Left lung (tissue), 4 donors: ENCODE measurements at regions not wholly inside any gene's neighbourhood (a gene's known extent, or its start where the extent isn't known, plus 50 kb on each side); places are given as distances from the start of the nearest gene placed in this dataset.
A peak's percentile ranks its signal among the peaks of the same experiment; 100 is the strongest.

Experiments used
- ATAC-seq: fragments of 200-7000 bp; cut with Tn5 transposase; one replicate; pipeline ENCODE4 v1.9.1; 2020; ENCODE audit warnings: moderate library complexity
- DNase-seq, 4 donors: peaks; one replicate each; pipeline ENCODE4 v3.0.0-alpha.2; 2013 to 2020
- H3K27ac ChIP-seq, 2 donors: fragments of 200-600 bp; sonication (generic) in 1 of 2; one replicate each; pipeline versions ENCODE4 v1.5.0 to v1.8.0; 2020 to 2021
- H3K27me3 ChIP-seq, 2 donors: fragments of 200-600 bp; sonication (generic) in 1 of 2; one replicate each; pipeline versions ENCODE4 v1.5.0 to v1.8.0; 2020 to 2021
- H3K36me3 ChIP-seq, 2 donors: fragments of 200-600 bp; sonication (generic) in 1 of 2; one replicate each; pipeline versions ENCODE4 v1.5.0 to v1.8.0; 2020 to 2021
- H3K4me1 ChIP-seq, 2 donors: fragments of 200-600 bp; one replicate each; pipeline ENCODE4 v1.8.0; 2021
- H3K4me3 ChIP-seq, 2 donors: fragments of 200-600 bp; sonication (generic) in 1 of 2; one replicate each; pipeline versions ENCODE4 v1.5.0 to v1.8.0; 2020 to 2021; ENCODE audit warnings: mild to moderate bottlenecking in 1 of 2
- H3K9me3 ChIP-seq, 2 donors: fragments of 200-600 bp; sonication (generic) in 1 of 2; one replicate each; pipeline versions ENCODE4 v1.5.0 to v1.8.0; 2020 to 2021
- intact Hi-C, 2 donors: fragments of 100-400 bp; cut with DNase I; formaldehyde crosslinking; loops; one replicate each; pipeline versions ENCODE4 v1.11.2 to v1.14.2; 2022
- TF ChIP-seq, protein P1 (sequence below), 2 donors: fragments of 200-600 bp; sonication (generic) in 1 of 2; IDR thresholded peaks; one replicate each; pipeline versions ENCODE4 v1.5.0 to v1.8.0; 2021; ENCODE audit warnings: antibody characterized with exemption in 2 of 2
- donor health status: DM: no; HTN: yes; CAD: no.
- donor health status: DM: no; HTN: no; CAD: no.

DNA sequence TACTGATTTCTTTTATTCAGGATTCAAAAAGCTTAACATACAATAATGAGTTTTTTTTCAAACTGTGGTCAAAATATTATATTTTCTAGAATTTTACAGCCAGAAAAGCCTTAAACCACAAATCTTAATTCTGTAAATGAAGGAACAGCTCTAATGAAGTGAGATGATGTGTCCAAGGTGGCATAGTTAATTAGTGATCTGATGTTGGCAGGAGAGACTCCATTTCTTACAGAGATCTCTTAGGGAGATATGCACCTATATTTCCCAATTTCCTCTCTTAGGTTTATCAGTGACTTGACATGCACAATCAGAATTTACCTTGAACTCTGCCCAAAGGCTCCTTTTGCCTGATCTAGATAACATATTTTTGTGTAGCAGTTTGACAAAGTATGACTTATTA, 211.1 kb upstream of the ZNF804B start:
- intact Hi-C loops, result no loop called here
- Histone ChIP-seq H3K36me3 (no peaks in the 10 kb centered on the region), H3K9me3 (peaks cover 0 to 29% of the 10 kb centered on the region in 2 donors), H3K27me3 (no peaks in the 10 kb centered on the region), H3K27ac (no peak overlapping the region), H3K4me1 (no peaks in the 10 kb centered on the region), H3K4me3 (no peak overlapping the region)
- ATAC-seq, result no peak
- TF ChIP-seq, protein P1, sequence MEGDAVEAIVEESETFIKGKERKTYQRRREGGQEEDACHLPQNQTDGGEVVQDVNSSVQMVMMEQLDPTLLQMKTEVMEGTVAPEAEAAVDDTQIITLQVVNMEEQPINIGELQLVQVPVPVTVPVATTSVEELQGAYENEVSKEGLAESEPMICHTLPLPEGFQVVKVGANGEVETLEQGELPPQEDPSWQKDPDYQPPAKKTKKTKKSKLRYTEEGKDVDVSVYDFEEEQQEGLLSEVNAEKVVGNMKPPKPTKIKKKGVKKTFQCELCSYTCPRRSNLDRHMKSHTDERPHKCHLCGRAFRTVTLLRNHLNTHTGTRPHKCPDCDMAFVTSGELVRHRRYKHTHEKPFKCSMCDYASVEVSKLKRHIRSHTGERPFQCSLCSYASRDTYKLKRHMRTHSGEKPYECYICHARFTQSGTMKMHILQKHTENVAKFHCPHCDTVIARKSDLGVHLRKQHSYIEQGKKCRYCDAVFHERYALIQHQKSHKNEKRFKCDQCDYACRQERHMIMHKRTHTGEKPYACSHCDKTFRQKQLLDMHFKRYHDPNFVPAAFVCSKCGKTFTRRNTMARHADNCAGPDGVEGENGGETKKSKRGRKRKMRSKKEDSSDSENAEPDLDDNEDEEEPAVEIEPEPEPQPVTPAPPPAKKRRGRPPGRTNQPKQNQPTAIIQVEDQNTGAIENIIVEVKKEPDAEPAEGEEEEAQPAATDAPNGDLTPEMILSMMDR (IDR thresholded peaks at IDR 0.05), result no peak
- no peak for DNase-seq

DNA sequence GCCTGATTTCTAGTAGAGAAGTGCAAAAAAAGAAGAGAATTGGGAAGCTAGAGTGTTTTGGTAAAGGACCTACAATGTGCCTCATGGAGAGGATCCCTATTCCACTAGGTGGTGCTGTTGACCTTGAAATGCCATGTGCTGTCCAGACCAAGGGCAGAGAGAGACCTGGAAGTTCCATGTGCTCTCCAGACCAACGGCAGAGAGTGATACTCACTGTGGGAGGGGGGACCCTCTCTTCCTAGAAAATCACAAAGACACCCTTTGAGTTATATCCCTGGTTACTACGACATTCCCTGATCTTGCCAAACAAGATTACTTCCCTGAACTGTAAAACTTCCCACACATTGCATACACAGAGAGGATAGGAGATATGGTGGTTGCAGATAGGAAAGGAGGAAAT, 212.7 kb upstream of the ZNF804B start:
- Histone ChIP-seq H3K4me3 (no peak overlapping the region), H3K4me1 (no peaks in the 10 kb centered on the region), H3K9me3 (peaks cover 0 to 29% of the 10 kb centered on the region in 2 donors), H3K27ac (no peak overlapping the region), H3K36me3 (no peaks in the 10 kb centered on the region), H3K27me3 (no peaks in the 10 kb centered on the region)
- TF ChIP-seq, protein P1 (IDR thresholded peaks at IDR 0.05), result peak; percentile 27 to 28
- no peak for ATAC-seq
- intact Hi-C loops, result no loop called here
- no peak for DNase-seq

DNA sequence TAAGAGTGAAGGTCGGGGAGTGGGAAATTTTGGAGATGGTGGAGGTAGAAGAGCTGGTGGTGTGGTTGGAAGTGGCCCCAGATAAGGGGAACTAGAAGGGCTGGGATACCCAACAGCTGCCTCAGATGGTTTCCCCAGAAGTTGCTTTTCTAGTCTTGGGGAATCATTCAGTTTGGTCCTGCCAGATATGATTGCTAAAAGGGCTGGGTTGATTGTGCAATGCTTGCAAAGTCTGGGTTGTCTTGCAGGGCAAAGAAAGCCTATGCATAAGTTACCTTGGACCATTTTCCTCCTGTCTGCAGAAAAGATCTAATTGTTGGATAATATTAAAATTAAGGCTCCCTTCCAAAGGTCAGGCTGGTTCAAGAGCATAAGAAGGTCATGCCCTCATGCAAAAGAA, 213.8 kb upstream of the ZNF804B start:
- Histone ChIP-seq H3K4me1 (no peaks in the 10 kb centered on the region), H3K27me3 (no peaks in the 10 kb centered on the region), H3K9me3 (peaks cover 0 to 29% of the 10 kb centered on the region in 2 donors), H3K36me3 (no peaks in the 10 kb centered on the region), H3K4me3 (no peak overlapping the region), H3K27ac (no peak overlapping the region)
- intact Hi-C loops, result no loop called here
- ATAC-seq (no peak), DNase-seq (no peak)
- TF ChIP-seq, protein P1 (IDR thresholded peaks at IDR 0.05), result no peak

DNA sequence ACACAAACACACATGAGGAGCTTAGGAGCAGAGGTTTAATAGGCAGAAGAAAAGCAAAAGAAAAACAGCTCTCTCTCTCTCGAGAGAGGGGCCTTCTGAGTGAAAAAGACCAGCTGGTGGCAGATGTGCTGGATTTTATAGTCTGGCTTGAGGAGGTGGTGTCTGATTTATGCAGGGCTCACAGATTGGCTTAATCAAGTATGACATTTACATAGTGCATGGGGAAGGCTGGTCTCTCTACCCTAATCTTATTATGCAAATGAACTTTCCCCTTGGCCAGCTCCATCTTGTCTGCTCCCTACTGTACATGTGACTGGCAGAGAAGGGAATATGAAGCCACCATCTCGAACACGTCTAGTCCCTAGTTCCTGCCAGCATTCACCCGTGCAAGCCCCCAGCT, 219.5 kb upstream of the ZNF804B start:
- H3K36me3 ChIP-seq, result no peaks in the 10 kb centered on the region
- H3K4me1 ChIP-seq, result no peaks in the 10 kb centered on the region
- no peaks in the 10 kb centered on the region for H3K27me3 ChIP-seq
- TF ChIP-seq, protein P1 (IDR thresholded peaks at IDR 0.05), result no peak
- H3K9me3 ChIP-seq, result peaks cover 0 to 40% of the 10 kb centered on the region in 2 donors
- H3K4me3 ChIP-seq, result no peak overlapping the region
- intact Hi-C loops, result no loop called here
- DNase-seq (peak in 3 of 4 donors; percentile 12 to 22 (median 21)), ATAC-seq (no peak)
- no peak overlapping the region for H3K27ac ChIP-seq

DNA sequence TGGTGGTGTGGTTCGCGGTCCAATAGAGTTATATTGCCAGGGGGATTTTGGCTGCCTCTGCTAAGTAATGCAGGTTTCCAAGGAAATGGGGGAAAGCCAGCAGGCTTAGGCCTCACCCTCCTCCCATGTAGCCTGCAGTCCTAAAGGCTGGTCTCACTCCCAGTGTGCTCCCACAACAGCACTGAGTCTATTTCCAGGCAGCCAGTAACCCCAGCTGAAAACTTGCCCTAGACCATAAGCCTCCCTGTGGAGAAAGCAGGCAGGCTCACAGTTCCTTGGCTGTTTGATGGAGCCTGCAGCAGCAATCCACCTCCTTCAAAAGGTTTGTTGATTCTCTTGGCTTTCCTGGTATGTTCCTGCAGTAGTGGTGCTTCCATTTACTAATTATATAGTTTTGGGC, 220.0 kb upstream of the ZNF804B start:
- ATAC-seq, result no peak
- DNase-seq, result no peak
- H3K4me3 ChIP-seq, result no peak overlapping the region
- TF ChIP-seq, protein P1 (IDR thresholded peaks at IDR 0.05), result no peak
- intact Hi-C loops, result no loop called here
- H3K27ac ChIP-seq, result no peak overlapping the region
- no peaks in the 10 kb centered on the region for H3K4me1 ChIP-seq
- H3K27me3 ChIP-seq, result no peaks in the 10 kb centered on the region
- H3K36me3 ChIP-seq, result no peaks in the 10 kb centered on the region
- H3K9me3 ChIP-seq, result peaks cover 0 to 35% of the 10 kb centered on the region in 2 donors
